NCI-H2081 treated with DMSO at 0.1 percent for 48 hours (cell line): ENCODE measurements at regions not wholly inside any gene's neighbourhood (a gene's known extent, or its start where the extent isn't known, plus 50 kb on each side); places are given as distances from the start of the nearest gene placed in this dataset.
"Not testable (repeated sequence)": the region's sequence is repeated elsewhere in the genome, so short reads cannot be mapped to it uniquely, and the experiment has no call there.

Source experiments
- DNase-seq: peaks from one replicate; lab custom pipeline; 2025; lab: John Stamatoyannopoulos, UW

GRCh38 chr1:196002906-196003305, 605.3 kb downstream of the KCNT2 start:
- no peak for DNase-seq

- DNase-seq = not testable (repeated sequence)
Measured at GRCh38 chr1:196002296-196002695, 605.9 kb downstream of the KCNT2 start.

- DNase-seq = no peak
Measured at GRCh38 chr1:196001188-196001587, 607.1 kb downstream of the KCNT2 start.

- no peak for DNase-seq
Measured at GRCh38 chr1:195999022-195999421, 609.2 kb downstream of the KCNT2 start.

- no peak for DNase-seq
Measured at GRCh38 chr1:195981448-195982139, 626.6 kb downstream of the KCNT2 start.

GRCh38 chr1:195979646-195980045, 628.6 kb downstream of the KCNT2 start:
- no peak for DNase-seq

- no peak for DNase-seq
Measured at GRCh38 chr1:195973311-195973904, 634.8 kb downstream of the KCNT2 start.

- no peak for DNase-seq
Measured at GRCh38 chr1:195971589-195971988, 636.7 kb downstream of the KCNT2 start.

GRCh38 chr1:195970209-195970608, 638.0 kb downstream of the KCNT2 start:
- DNase-seq = no peak

- DNase-seq = no peak
Measured at GRCh38 chr1:195965475-195965874, 642.8 kb downstream of the KCNT2 start.

- DNase-seq = no peak
Measured at GRCh38 chr1:195965036-195965435, 643.2 kb downstream of the KCNT2 start.

GRCh38 chr1:195964516-195964915, 643.7 kb downstream of the KCNT2 start:
- no peak for DNase-seq

- no peak for DNase-seq
Measured at GRCh38 chr1:195962051-195962450, 646.2 kb downstream of the KCNT2 start.

- DNase-seq = no peak
Measured at GRCh38 chr1:195960580-195960979, 647.7 kb downstream of the KCNT2 start.

GRCh38 chr1:195958131-195958530, 650.1 kb downstream of the KCNT2 start:
- no peak for DNase-seq

GRCh38 chr1:195956845-195957244, 651.4 kb downstream of the KCNT2 start:
- DNase-seq = no peak

- DNase-seq = no peak
Measured at GRCh38 chr1:195954848-195955247, 653.4 kb downstream of the KCNT2 start.

GRCh38 chr1:195951313-195951712, 656.9 kb downstream of the KCNT2 start:
- no peak for DNase-seq

- DNase-seq = no peak
Measured at GRCh38 chr1:195948123-195948895, 659.9 kb downstream of the KCNT2 start.

GRCh38 chr1:195946500-195946899, 661.7 kb downstream of the KCNT2 start:
- DNase-seq = no peak

- DNase-seq = no peak
Measured at GRCh38 chr1:195941795-195942194, 666.4 kb downstream of the KCNT2 start.

GRCh38 chr1:195941314-195941713, 666.9 kb downstream of the KCNT2 start:
- no peak for DNase-seq

- DNase-seq = no peak
Measured at GRCh38 chr1:195939844-195940243, 668.4 kb downstream of the KCNT2 start.
